ENCODE measurements at regions not wholly inside any gene's neighbourhood (a gene's known extent, or its start where the extent isn't known, plus 50 kb on each side); places are given as distances from the start of the nearest gene placed in this dataset.
"Not testable (repeated sequence)": the region's sequence is repeated elsewhere in the genome, so short reads cannot be mapped to it uniquely, and the experiment has no call there.

DNA sequence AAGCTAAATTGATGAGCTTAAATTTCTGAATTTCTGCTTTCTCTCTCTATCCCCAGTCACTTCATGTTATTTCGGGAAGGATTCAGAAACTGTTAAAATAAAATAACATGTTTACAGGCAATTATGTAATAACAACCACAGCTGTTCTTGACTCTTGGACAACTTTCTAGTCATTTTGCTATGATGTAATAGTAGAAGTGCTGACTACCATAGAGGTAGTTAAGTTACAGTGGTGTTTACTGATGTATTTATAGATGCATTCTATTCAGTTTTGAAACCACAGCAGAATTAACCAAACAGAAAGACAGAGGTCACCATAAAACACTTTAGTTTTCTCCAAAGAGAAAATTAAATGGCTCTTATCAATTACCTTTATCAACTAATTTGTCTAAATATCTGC is 1292.0 kb upstream of the CHAC2 start:
- H3K4me3 ChIP-seq, result no peak overlapping the region
- no peak for DNase-seq (ENCODE audit: low spot score)
- no peak overlapping the region for H3K27ac ChIP-seq
- TF ChIP-seq, protein P1, sequence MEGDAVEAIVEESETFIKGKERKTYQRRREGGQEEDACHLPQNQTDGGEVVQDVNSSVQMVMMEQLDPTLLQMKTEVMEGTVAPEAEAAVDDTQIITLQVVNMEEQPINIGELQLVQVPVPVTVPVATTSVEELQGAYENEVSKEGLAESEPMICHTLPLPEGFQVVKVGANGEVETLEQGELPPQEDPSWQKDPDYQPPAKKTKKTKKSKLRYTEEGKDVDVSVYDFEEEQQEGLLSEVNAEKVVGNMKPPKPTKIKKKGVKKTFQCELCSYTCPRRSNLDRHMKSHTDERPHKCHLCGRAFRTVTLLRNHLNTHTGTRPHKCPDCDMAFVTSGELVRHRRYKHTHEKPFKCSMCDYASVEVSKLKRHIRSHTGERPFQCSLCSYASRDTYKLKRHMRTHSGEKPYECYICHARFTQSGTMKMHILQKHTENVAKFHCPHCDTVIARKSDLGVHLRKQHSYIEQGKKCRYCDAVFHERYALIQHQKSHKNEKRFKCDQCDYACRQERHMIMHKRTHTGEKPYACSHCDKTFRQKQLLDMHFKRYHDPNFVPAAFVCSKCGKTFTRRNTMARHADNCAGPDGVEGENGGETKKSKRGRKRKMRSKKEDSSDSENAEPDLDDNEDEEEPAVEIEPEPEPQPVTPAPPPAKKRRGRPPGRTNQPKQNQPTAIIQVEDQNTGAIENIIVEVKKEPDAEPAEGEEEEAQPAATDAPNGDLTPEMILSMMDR (IDR thresholded peaks at IDR 0.05), result no peak

DNA sequence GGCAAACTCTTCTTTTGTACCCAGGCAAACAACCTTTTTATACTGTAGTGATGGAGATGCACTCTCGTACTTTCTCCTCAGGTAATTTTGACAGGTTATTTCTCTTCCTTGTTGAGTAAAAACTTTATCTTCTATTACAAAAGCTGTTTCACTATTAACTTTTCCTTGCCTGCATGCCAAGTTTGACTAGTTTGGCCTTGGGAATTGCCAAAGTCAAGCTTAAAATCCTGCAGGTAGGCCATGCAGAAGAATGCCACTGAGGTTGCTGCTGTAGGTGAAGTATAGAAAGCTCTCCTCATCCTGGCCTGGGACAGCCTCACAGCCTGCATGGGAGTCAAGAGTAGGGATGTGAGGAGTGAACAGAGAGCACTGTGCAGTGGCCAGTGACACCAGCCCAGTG is 1293.5 kb upstream of the CHAC2 start:
- DNase-seq (ENCODE audit: low spot score), result no peak
- no peak overlapping the region for H3K4me3 ChIP-seq
- TF ChIP-seq, protein P1 (IDR thresholded peaks at IDR 0.05), result no peak
- no peak overlapping the region for H3K27ac ChIP-seq

GRCh38 chr2:52473526-52473925 is 1294.1 kb upstream of the CHAC2 start:
- Histone ChIP-seq H3K27ac (no peak overlapping the region), H3K4me3 (no peak overlapping the region)
- TF ChIP-seq, protein P1 (IDR thresholded peaks at IDR 0.05), result no peak
- DNase-seq (ENCODE audit: low spot score), result no peak

GRCh38 chr2:52470457-52470856 is 1297.1 kb upstream of the CHAC2 start:
- not testable (repeated sequence) for H3K27ac ChIP-seq; DNase-seq (ENCODE audit: low spot score); H3K4me3 ChIP-seq

- no peak overlapping the region for H3K27ac ChIP-seq
- no peak overlapping the region for H3K4me3 ChIP-seq
- DNase-seq (ENCODE audit: low spot score), result no peak
- TF ChIP-seq, protein P1 (IDR thresholded peaks at IDR 0.05), result no peak
Measured at GRCh38 chr2:52467189-52467588, 1300.4 kb upstream of the CHAC2 start.

- TF ChIP-seq, protein P1 (IDR thresholded peaks at IDR 0.05), result no peak
- no peak for DNase-seq (ENCODE audit: low spot score)
- no peak overlapping the region for H3K4me3 ChIP-seq
- no peak overlapping the region for H3K27ac ChIP-seq
Measured at GRCh38 chr2:52465287-52465686, 1302.3 kb upstream of the CHAC2 start.

GRCh38 chr2:52463457-52463856 is 1304.1 kb upstream of the CHAC2 start:
- TF ChIP-seq, protein P1 (IDR thresholded peaks at IDR 0.05), result no peak
- no peak overlapping the region for H3K27ac ChIP-seq
- H3K4me3 ChIP-seq, result no peak overlapping the region
- no peak for DNase-seq (ENCODE audit: low spot score)
